CD4-positive, alpha-beta T cell (primary cell): ENCODE measurements at regions not wholly inside any gene's neighbourhood (a gene's known extent, or its start where the extent isn't known, plus 50 kb on each side); places are given as distances from the start of the nearest gene placed in this dataset.

Experiments used
- ATAC-seq: fragments of 200-7000 bp; cut with Tn5 transposase; one replicate; pipeline ENCODE4 v1.10.0; 2022; ENCODE audit warnings: mild to moderate bottlenecking; ENCODE audit not compliant: poor library complexity
- CTCF ChIA-PET: fragments of 350-600 bp; sonication (Branson Sonifier 250); formaldehyde crosslinking; loops from one replicate; lab custom pipeline; 2021; ENCODE audit warnings: antibody characterized with exemption, inconsistent platforms; lab: Charles Lee
- POLR2A ChIA-PET: fragments of 350-600 bp; sonication (Branson Sonifier 250); formaldehyde crosslinking; loops from one replicate; lab custom pipeline; 2021; ENCODE audit warnings: antibody characterized with exemption, inconsistent platforms; lab: Charles Lee
- DNase-seq, 14 experiments: peaks; one replicate each; pipeline ENCODE4 v3.0.0-alpha.2; 2013 to 2020; ENCODE audit warnings: mixed read lengths in 2 of 14
- H3K27ac ChIP-seq, 2 donors: one replicate each; pipeline versions ENCODE4 v1.5.1 to v1.7.0; 2013; ENCODE audit warnings: low read length in 2 of 2, low read depth in 1 of 2, mild to moderate bottlenecking in 1 of 2
- H3K27me3 ChIP-seq, 2 experiments: 1 replicate in 1 of 2; 2 replicates in 1 of 2; pipeline versions ENCODE4 v1.6.1 to v1.7.0; 2013; ENCODE audit warnings: low read length in 2 of 2, control low read depth in 1 of 2, mild to moderate bottlenecking in 1 of 2, moderate library complexity in 1 of 2; ENCODE audit not compliant: insufficient read depth in 2 of 2, control insufficient read depth in 1 of 2
- H3K36me3 ChIP-seq: one replicate; pipeline ENCODE4 v1.6.1; 2013; ENCODE audit warnings: low read length, control low read depth; ENCODE audit not compliant: insufficient read depth
- H3K4me1 ChIP-seq: one replicate; pipeline ENCODE4 v1.6.1; 2013; ENCODE audit warnings: low read length, control low read depth; ENCODE audit not compliant: insufficient read depth
- H3K4me3 ChIP-seq: one replicate; pipeline ENCODE4 v1.5.1; 2013; ENCODE audit warnings: mild to moderate bottlenecking, low read length, moderate library complexity
- H3K9me3 ChIP-seq, 2 experiments: 1 replicate in 1 of 2; 2 replicates in 1 of 2; pipeline versions ENCODE4 v1.6.1 to v1.7.0; 2013; ENCODE audit warnings: low read length in 2 of 2, mild to moderate bottlenecking in 2 of 2, control low read depth in 1 of 2, moderate library complexity in 1 of 2; ENCODE audit not compliant: control insufficient read depth in 1 of 2, insufficient read depth in 1 of 2
- H3K27ac Mint-ChIP-seq: one replicate; pipeline ENCODE4 v1.8.0; 2020; ENCODE audit warnings: mixed read lengths
- H3K27me3 Mint-ChIP-seq: one replicate; pipeline ENCODE4 v1.8.0; 2021; ENCODE audit warnings: mixed read lengths
- H3K36me3 Mint-ChIP-seq: one replicate; pipeline ENCODE4 v1.8.0; 2021; ENCODE audit warnings: low read depth, mixed read lengths
- H3K4me1 Mint-ChIP-seq: one replicate; pipeline ENCODE4 v1.8.0; 2021; ENCODE audit warnings: low read depth, mixed read lengths
- H3K4me3 Mint-ChIP-seq: one replicate; pipeline ENCODE4 v1.8.0; 2020; ENCODE audit warnings: mild to moderate bottlenecking, mixed read lengths
- H3K9me3 Mint-ChIP-seq: one replicate; pipeline ENCODE4 v1.8.0; 2020; ENCODE audit warnings: mixed read lengths
- CTCF ChIP-seq: fragments of 200-600 bp; IDR thresholded peaks from one replicate; pipeline ENCODE4 v1.8.0; 2022; ENCODE audit warnings: antibody characterized with exemption, mild to moderate bottlenecking
- intact Hi-C, 2 experiments: fragments of 100-400 bp; cut with DNase I in 1 of 2; cut with micrococcal nuclease in 1 of 2; formaldehyde crosslinking; loops; one replicate each; pipeline versions ENCODE4 v1.15.1 to v1.9.0; 2023 to 2025; cut with DNase I, micrococcal nuclease

- H3K4me1 Mint-ChIP-seq, result no peaks in the 10 kb centered on the region
- H3K9me3 Mint-ChIP-seq, result no peaks in the 10 kb centered on the region
- peaks cover 0 to 3% of the 10 kb centered on the region in 2 experiments for H3K9me3 ChIP-seq
- H3K27ac ChIP-seq, result no peak overlapping the region
- H3K4me1 ChIP-seq, result no peaks in the 10 kb centered on the region
- H3K36me3 Mint-ChIP-seq, result no peaks in the 10 kb centered on the region
- POLR2A ChIA-PET, result no interaction called here
- ATAC-seq, result no peak
- no peak overlapping the region for H3K27ac Mint-ChIP-seq
- no peaks in the 10 kb centered on the region for H3K36me3 ChIP-seq
- intact Hi-C loops, result no loop called here
- H3K4me3 Mint-ChIP-seq, result no peak overlapping the region
- CTCF ChIA-PET, result no interaction called here
- no peaks in the 10 kb centered on the region for H3K27me3 Mint-ChIP-seq
- no peak for TF ChIP-seq CTCF
- no peaks in the 10 kb centered on the region for H3K27me3 ChIP-seq
- DNase-seq, result no peak
- no peak overlapping the region for H3K4me3 ChIP-seq
These were observed 408.6 kb downstream of the ADAM29 start for GRCh38 chr4:175326796-175327195.

- intact Hi-C loops, result no loop called here
- H3K9me3 Mint-ChIP-seq, result no peaks in the 10 kb centered on the region
- no peak for TF ChIP-seq CTCF
- no peak overlapping the region for H3K4me3 ChIP-seq
- peaks cover 0 to 3% of the 10 kb centered on the region in 2 experiments for H3K9me3 ChIP-seq
- no peak overlapping the region for H3K27ac Mint-ChIP-seq
- H3K27ac ChIP-seq, result no peak overlapping the region
- no peak for DNase-seq
- ChIA-PET CTCF (no interaction called here), POLR2A (no interaction called here)
- H3K36me3 ChIP-seq, result no peaks in the 10 kb centered on the region
- no peaks in the 10 kb centered on the region for H3K4me1 Mint-ChIP-seq
- H3K4me1 ChIP-seq, result no peaks in the 10 kb centered on the region
- no peaks in the 10 kb centered on the region for H3K36me3 Mint-ChIP-seq
- H3K27me3 ChIP-seq, result no peaks in the 10 kb centered on the region
- H3K27me3 Mint-ChIP-seq, result no peaks in the 10 kb centered on the region
- no peak for ATAC-seq
- H3K4me3 Mint-ChIP-seq, result no peak overlapping the region
These were observed 412.1 kb downstream of the ADAM29 start for GRCh38 chr4:175330236-175330635.

GRCh38 chr4:175330652-175331051 lies 412.5 kb downstream of the ADAM29 start:
- ATAC-seq, result no peak
- Mint-ChIP-seq H3K4me1 (no peaks in the 10 kb centered on the region), H3K27ac (no peak overlapping the region), H3K36me3 (no peaks in the 10 kb centered on the region), H3K27me3 (no peaks in the 10 kb centered on the region), H3K9me3 (no peaks in the 10 kb centered on the region), H3K4me3 (no peak overlapping the region)
- CTCF ChIA-PET, result no interaction called here
- Histone ChIP-seq H3K27ac (no peak overlapping the region), H3K9me3 (peaks cover 0 to 3% of the 10 kb centered on the region in 2 experiments), H3K36me3 (no peaks in the 10 kb centered on the region), H3K4me1 (no peaks in the 10 kb centered on the region), H3K27me3 (no peaks in the 10 kb centered on the region), H3K4me3 (no peak overlapping the region)
- POLR2A ChIA-PET, result no interaction called here
- no peak for DNase-seq
- no peak for TF ChIP-seq CTCF
- intact Hi-C loops, result no loop called here
